Kidney (tissue), 13 donors: ENCODE measurements at regions not wholly inside any gene's neighbourhood (a gene's known extent, or its start where the extent isn't known, plus 50 kb on each side); places are given as distances from the start of the nearest gene placed in this dataset.

Experiments
- DNase-seq, 5 donors: peaks; one replicate each; pipeline ENCODE4 v3.0.0-alpha.2; 2013 to 2020
- FAIRE-seq: peaks from 2 replicates; lab custom pipeline; 2012; peaks lifted over from hg19 to GRCh38; lab: Jason Lieb, UNC
- H3K27ac ChIP-seq, 2 donors: one replicate each; pipeline ENCODE4 v1.7.0; 2013; ENCODE audit warnings: low read depth in 2 of 2, low read length in 2 of 2, inconsistent platforms in 1 of 2
- H3K27me3 ChIP-seq: one replicate; pipeline ENCODE4 v1.7.1; 2013; ENCODE audit warnings: low read length, inconsistent platforms; ENCODE audit not compliant: control insufficient read depth, insufficient read depth
- H3K36me3 ChIP-seq, 3 donors: one replicate each; pipeline versions ENCODE4 v1.7.0 to v1.7.1; 2013; ENCODE audit warnings: low read length in 3 of 3, control low read depth in 1 of 3, inconsistent platforms in 1 of 3; ENCODE audit not compliant: insufficient read depth in 3 of 3, control insufficient read depth in 2 of 3
- H3K4me1 ChIP-seq, 3 donors: one replicate each; pipeline versions ENCODE4 v1.7.0 to v1.7.1; 2013; ENCODE audit warnings: low read length in 3 of 3, inconsistent platforms in 1 of 3, low read depth in 1 of 3; ENCODE audit not compliant: control insufficient read depth in 2 of 3, insufficient read depth in 2 of 3
- H3K4me3 ChIP-seq, 3 donors: one replicate each; pipeline versions ENCODE4 v1.7.0 to v1.8.1; 2013; ENCODE audit warnings: low read length in 3 of 3, control low read depth in 1 of 3, inconsistent platforms in 1 of 3
- H3K9ac ChIP-seq, 3 donors: one replicate each; pipeline versions ENCODE4 v1.7.0 to v1.7.1; 2013; ENCODE audit warnings: low read length in 3 of 3, control low read depth in 1 of 3, inconsistent platforms in 1 of 3
- H3K9me3 ChIP-seq, 3 donors: one replicate each; pipeline versions ENCODE4 v1.7.0 to v1.7.1; 2013; ENCODE audit warnings: low read length in 3 of 3, control low read depth in 1 of 3, inconsistent platforms in 1 of 3; ENCODE audit not compliant: control insufficient read depth in 2 of 3, insufficient read depth in 1 of 3
- CTCF ChIP-seq: IDR thresholded peaks from 3 replicates; pipeline ENCODE4 v1.5.1; 2012; ENCODE audit warnings: mild to moderate bottlenecking, moderate library complexity, borderline replicate concordance; ENCODE audit not compliant: insufficient read depth; ENCODE audit errors: extremely low read depth
- intact Hi-C: fragments of 100-400 bp; cut with DNase I; formaldehyde crosslinking; loops from one replicate; pipeline ENCODE4 v1.11.1; 2022
- donor health status: control.
- donor health status: control.
- donor health status: control.
- donor health status: control.
- donor health status: control.
- donor health status: DM: yes; HTN: yes; CAD: no.
- donor health status: Normal renal cell carcinoma (clear cell type).

- Histone ChIP-seq H3K4me3 (no peak overlapping the region), H3K27me3 (no peaks in the 10 kb centered on the region), H3K36me3 (no peaks in the 10 kb centered on the region), H3K9ac (no peak overlapping the region), H3K4me1 (no peaks in the 10 kb centered on the region), H3K27ac (no peak overlapping the region), H3K9me3 (no peaks in the 10 kb centered on the region)
- intact Hi-C loops = no loop called here
- DNase-seq (no peak), FAIRE-seq (no peak)
- no peak for TF ChIP-seq CTCF
These were observed 554.6 kb upstream of the RIOK2 start for GRCh38 chr5:97737608-97738007.

DNA sequence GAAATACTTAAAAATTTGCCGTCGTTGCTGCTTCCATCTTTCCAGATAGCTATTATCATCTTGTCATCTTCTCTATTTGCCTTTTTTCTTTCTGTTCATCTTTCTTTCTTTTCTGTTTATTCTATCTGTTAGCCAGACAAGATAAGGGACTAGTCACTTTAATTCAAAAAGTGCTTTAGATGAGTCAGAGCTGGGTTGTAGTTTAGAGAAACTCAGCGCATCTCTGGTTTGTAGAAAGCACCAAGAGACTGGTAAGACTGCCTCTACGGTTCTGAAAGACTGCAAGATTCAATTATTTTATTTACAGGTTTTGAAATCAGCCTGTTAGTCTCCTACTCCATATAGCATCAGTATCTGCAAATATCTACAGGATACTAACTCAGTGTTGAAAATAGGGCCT lies 562.8 kb upstream of the RIOK2 start:
- no peak for FAIRE-seq
- no peaks in the 10 kb centered on the region for H3K36me3 ChIP-seq
- no peaks in the 10 kb centered on the region for H3K27me3 ChIP-seq
- no peak overlapping the region for H3K27ac ChIP-seq
- no peak for DNase-seq
- no peak overlapping the region for H3K4me3 ChIP-seq
- TF ChIP-seq CTCF = no peak
- H3K4me1 ChIP-seq = no peaks in the 10 kb centered on the region
- H3K9me3 ChIP-seq = peaks cover 0 to 2% (median 0%) of the 10 kb centered on the region in 3 donors
- no peak overlapping the region for H3K9ac ChIP-seq
- intact Hi-C loops = no loop called here

DNA sequence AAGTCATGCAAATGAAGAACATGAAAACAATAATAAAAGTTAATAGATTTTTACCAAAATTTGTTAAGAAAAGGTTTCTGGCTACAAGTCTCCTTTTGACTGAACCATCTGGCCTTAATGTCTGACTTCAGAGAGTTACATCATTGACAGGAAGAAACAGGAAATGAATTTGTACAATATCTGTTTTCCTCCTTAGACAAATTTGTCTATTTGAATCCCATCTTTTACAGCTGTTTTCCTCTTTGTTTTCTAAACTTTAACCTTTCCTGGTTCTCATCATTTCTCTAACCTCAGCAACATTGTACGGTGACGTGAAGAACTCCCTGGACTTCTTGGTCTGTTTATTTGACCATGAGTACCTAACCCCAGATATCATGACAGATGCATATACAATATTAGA lies 567.5 kb upstream of the RIOK2 start:
- no peak overlapping the region for H3K27ac ChIP-seq
- DNase-seq = no peak
- H3K9me3 ChIP-seq = no peaks in the 10 kb centered on the region
- intact Hi-C loops = no loop called here
- FAIRE-seq = no peak
- no peak for TF ChIP-seq CTCF
- H3K27me3 ChIP-seq = no peaks in the 10 kb centered on the region
- H3K4me3 ChIP-seq = no peak overlapping the region
- H3K36me3 ChIP-seq = no peaks in the 10 kb centered on the region
- no peaks in the 10 kb centered on the region for H3K4me1 ChIP-seq
- H3K9ac ChIP-seq = no peak overlapping the region

DNA sequence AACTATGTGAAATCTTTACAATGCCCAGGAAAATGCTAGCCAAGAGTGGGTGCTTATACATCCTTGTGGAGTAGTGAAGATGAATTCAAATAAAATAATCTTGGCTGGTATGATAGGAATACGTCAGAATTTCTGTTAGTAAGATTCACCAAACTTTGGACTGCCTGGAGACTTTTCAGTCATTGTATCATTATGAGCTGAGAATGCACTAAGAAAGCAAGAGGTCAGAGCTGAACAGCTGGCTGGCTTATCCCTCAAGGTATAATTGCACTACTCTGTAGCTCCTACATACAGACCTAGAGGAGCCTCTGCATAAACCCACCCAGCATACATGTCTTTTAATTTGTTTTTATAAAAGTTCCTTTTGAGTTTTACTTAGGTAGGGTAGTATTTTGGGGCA lies 568.5 kb upstream of the RIOK2 start:
- no peaks in the 10 kb centered on the region for H3K36me3 ChIP-seq
- no peaks in the 10 kb centered on the region for H3K4me1 ChIP-seq
- H3K4me3 ChIP-seq = no peak overlapping the region
- no peaks in the 10 kb centered on the region for H3K9me3 ChIP-seq
- H3K27ac ChIP-seq = no peak overlapping the region
- H3K9ac ChIP-seq = no peak overlapping the region
- intact Hi-C loops = no loop called here
- FAIRE-seq (no peak), DNase-seq (no peak)
- no peak for TF ChIP-seq CTCF
- no peaks in the 10 kb centered on the region for H3K27me3 ChIP-seq
